ENCODE measurements at regions not wholly inside any gene's neighbourhood (a gene's known extent, or its start where the extent isn't known, plus 50 kb on each side); places are given as distances from the start of the nearest gene placed in this dataset.

GRCh38 chr13:111480976-111481375 lies 160.5 kb downstream of the TEX29 start:
- DNase-seq, result no peak
- Mint-ChIP-seq H3K27me3 (peaks cover 0 to 7% of the 10 kb centered on the region in 2 donors), H3K4me3 (no peak overlapping the region), H3K9me3 (peaks cover 0 to 3% (median 0%) of the 10 kb centered on the region in 5 donors), H3K27ac (peak overlapping the region in 1 of 8 donors; percentile 1), H3K36me3 (no peaks in the 10 kb centered on the region), H3K4me1 (no peaks in the 10 kb centered on the region)
- no peak overlapping the region for H3K4me3 ChIP-seq (ENCODE audit: low read length)
- no peak overlapping the region for H3K27ac ChIP-seq (ENCODE audit: low read depth, low read length)
- H3K4me1 ChIP-seq (ENCODE audit: insufficient read depth, low read length), result no peaks in the 10 kb centered on the region
- ChIA-PET POLR2A (no interaction called here), CTCF (no interaction called here)
- H3K27me3 ChIP-seq (ENCODE audit: insufficient read depth, low read length, poor library complexity, severe bottlenecking), result no peaks in the 10 kb centered on the region
- H3K36me3 ChIP-seq (ENCODE audit: insufficient read depth, low read length), result no peaks in the 10 kb centered on the region
- no peaks in the 10 kb centered on the region for H3K9me3 ChIP-seq (ENCODE audit: low read length)

- Mint-ChIP-seq H3K4me1 (no peaks in the 10 kb centered on the region), H3K4me3 (no peak overlapping the region), H3K36me3 (no peaks in the 10 kb centered on the region), H3K9me3 (peaks cover 0 to 10% (median 1%) of the 10 kb centered on the region in 5 donors), H3K27me3 (peaks cover 0 to 7% of the 10 kb centered on the region in 2 donors), H3K27ac (no peak overlapping the region)
- H3K27ac ChIP-seq (ENCODE audit: low read depth, low read length), result no peak overlapping the region
- no peak overlapping the region for H3K4me3 ChIP-seq (ENCODE audit: low read length)
- no peaks in the 10 kb centered on the region for H3K36me3 ChIP-seq (ENCODE audit: insufficient read depth, low read length)
- H3K9me3 ChIP-seq (ENCODE audit: low read length), result no peaks in the 10 kb centered on the region
- DNase-seq, result no peak
- ChIA-PET CTCF (no interaction called here), POLR2A (no interaction called here)
- H3K27me3 ChIP-seq (ENCODE audit: insufficient read depth, low read length, poor library complexity, severe bottlenecking), result no peaks in the 10 kb centered on the region
- no peaks in the 10 kb centered on the region for H3K4me1 ChIP-seq (ENCODE audit: insufficient read depth, low read length)
These were observed 161.7 kb downstream of the TEX29 start for GRCh38 chr13:111482126-111482525.

- H3K27ac ChIP-seq (ENCODE audit: low read depth, low read length), result no peak overlapping the region
- H3K4me1 ChIP-seq (ENCODE audit: insufficient read depth, low read length), result no peaks in the 10 kb centered on the region
- ChIA-PET POLR2A (no interaction called here), CTCF (no interaction called here)
- no peaks in the 10 kb centered on the region for H3K27me3 ChIP-seq (ENCODE audit: insufficient read depth, low read length, poor library complexity, severe bottlenecking)
- Mint-ChIP-seq H3K4me3 (no peak overlapping the region), H3K4me1 (no peaks in the 10 kb centered on the region), H3K36me3 (no peaks in the 10 kb centered on the region), H3K27me3 (peaks cover 0 to 7% of the 10 kb centered on the region in 2 donors), H3K9me3 (peaks cover 0 to 10% (median 2%) of the 10 kb centered on the region in 5 donors), H3K27ac (no peak overlapping the region)
- no peaks in the 10 kb centered on the region for H3K36me3 ChIP-seq (ENCODE audit: insufficient read depth, low read length)
- DNase-seq, result no peak
- no peak overlapping the region for H3K4me3 ChIP-seq (ENCODE audit: low read length)
- H3K9me3 ChIP-seq (ENCODE audit: low read length), result no peaks in the 10 kb centered on the region
These were observed 162.6 kb downstream of the TEX29 start for GRCh38 chr13:111482806-111483620.

GRCh38 chr13:111483621-111483987 lies 163.2 kb downstream of the TEX29 start:
- peaks cover 0 to 10% (median 3%) of the 10 kb centered on the region in 5 donors for H3K9me3 Mint-ChIP-seq
- no peak overlapping the region for H3K4me3 Mint-ChIP-seq
- H3K36me3 ChIP-seq (ENCODE audit: insufficient read depth, low read length), result no peaks in the 10 kb centered on the region
- no peak for DNase-seq
- H3K27me3 ChIP-seq (ENCODE audit: insufficient read depth, low read length, poor library complexity, severe bottlenecking), result no peaks in the 10 kb centered on the region
- ChIA-PET CTCF (no interaction called here), POLR2A (no interaction called here)
- no peak overlapping the region for H3K27ac ChIP-seq (ENCODE audit: low read depth, low read length)
- H3K27me3 Mint-ChIP-seq, result peaks cover 0 to 7% of the 10 kb centered on the region in 2 donors
- no peaks in the 10 kb centered on the region for H3K36me3 Mint-ChIP-seq
- no peaks in the 10 kb centered on the region for H3K9me3 ChIP-seq (ENCODE audit: low read length)
- H3K4me1 ChIP-seq (ENCODE audit: insufficient read depth, low read length), result no peaks in the 10 kb centered on the region
- H3K27ac Mint-ChIP-seq, result no peak overlapping the region
- H3K4me3 ChIP-seq (ENCODE audit: low read length), result no peak overlapping the region
- no peaks in the 10 kb centered on the region for H3K4me1 Mint-ChIP-seq

GRCh38 chr13:111484141-111484925 lies 163.9 kb downstream of the TEX29 start:
- Histone ChIP-seq H3K27ac (ENCODE audit: low read depth, low read length) (no peak overlapping the region), H3K4me1 (ENCODE audit: insufficient read depth, low read length) (no peaks in the 10 kb centered on the region), H3K9me3 (ENCODE audit: low read length) (no peaks in the 10 kb centered on the region), H3K27me3 (ENCODE audit: insufficient read depth, low read length, poor library complexity, severe bottlenecking) (no peaks in the 10 kb centered on the region), H3K4me3 (ENCODE audit: low read length) (no peak overlapping the region), H3K36me3 (ENCODE audit: insufficient read depth, low read length) (no peaks in the 10 kb centered on the region)
- no peak for DNase-seq
- peaks cover 3 to 7% of the 10 kb centered on the region in 2 donors for H3K27me3 Mint-ChIP-seq
- H3K4me3 Mint-ChIP-seq, result no peak overlapping the region
- peaks cover 0 to 10% (median 3%) of the 10 kb centered on the region in 5 donors for H3K9me3 Mint-ChIP-seq
- H3K4me1 Mint-ChIP-seq, result no peaks in the 10 kb centered on the region
- H3K36me3 Mint-ChIP-seq, result no peaks in the 10 kb centered on the region
- POLR2A ChIA-PET, result no interaction called here
- CTCF ChIA-PET, result no interaction called here
- H3K27ac Mint-ChIP-seq, result no peak overlapping the region

GRCh38 chr13:111484959-111485358 lies 164.5 kb downstream of the TEX29 start:
- no peak for DNase-seq
- Histone ChIP-seq H3K9me3 (ENCODE audit: low read length) (no peaks in the 10 kb centered on the region), H3K27ac (ENCODE audit: low read depth, low read length) (no peak overlapping the region), H3K4me1 (ENCODE audit: insufficient read depth, low read length) (no peaks in the 10 kb centered on the region), H3K36me3 (ENCODE audit: insufficient read depth, low read length) (no peaks in the 10 kb centered on the region), H3K4me3 (ENCODE audit: low read length) (no peak overlapping the region), H3K27me3 (ENCODE audit: insufficient read depth, low read length, poor library complexity, severe bottlenecking) (no peaks in the 10 kb centered on the region)
- Mint-ChIP-seq H3K4me3 (no peak overlapping the region), H3K27me3 (peaks cover 3 to 7% of the 10 kb centered on the region in 2 donors), H3K27ac (no peak overlapping the region), H3K9me3 (peaks cover 0 to 10% (median 3%) of the 10 kb centered on the region in 5 donors), H3K4me1 (no peaks in the 10 kb centered on the region), H3K36me3 (no peaks in the 10 kb centered on the region)
- POLR2A ChIA-PET, result no interaction called here
- CTCF ChIA-PET, result no interaction called here

- H3K27ac Mint-ChIP-seq, result no peak overlapping the region
- Histone ChIP-seq H3K9me3 (ENCODE audit: low read length) (no peaks in the 10 kb centered on the region), H3K27me3 (ENCODE audit: insufficient read depth, low read length, poor library complexity, severe bottlenecking) (no peaks in the 10 kb centered on the region), H3K36me3 (ENCODE audit: insufficient read depth, low read length) (no peaks in the 10 kb centered on the region), H3K4me1 (ENCODE audit: insufficient read depth, low read length) (no peaks in the 10 kb centered on the region), H3K4me3 (ENCODE audit: low read length) (no peak overlapping the region), H3K27ac (ENCODE audit: low read depth, low read length) (no peak overlapping the region)
- no peaks in the 10 kb centered on the region for H3K4me1 Mint-ChIP-seq
- H3K36me3 Mint-ChIP-seq, result no peaks in the 10 kb centered on the region
- peaks cover 3 to 7% of the 10 kb centered on the region in 2 donors for H3K27me3 Mint-ChIP-seq
- POLR2A ChIA-PET, result no interaction called here
- peaks cover 0 to 12% (median 3%) of the 10 kb centered on the region in 5 donors for H3K9me3 Mint-ChIP-seq
- H3K4me3 Mint-ChIP-seq, result no peak overlapping the region
- DNase-seq, result no peak
- CTCF ChIA-PET, result no interaction called here
These were observed 165.2 kb downstream of the TEX29 start for GRCh38 chr13:111485491-111486250.

- POLR2A ChIA-PET, result no interaction called here
- Mint-ChIP-seq H3K4me1 (no peaks in the 10 kb centered on the region), H3K4me3 (no peak overlapping the region), H3K9me3 (peaks cover 0 to 12% (median 3%) of the 10 kb centered on the region in 5 donors), H3K36me3 (no peaks in the 10 kb centered on the region), H3K27me3 (peaks cover 3 to 7% of the 10 kb centered on the region in 2 donors), H3K27ac (no peak overlapping the region)
- Histone ChIP-seq H3K4me3 (ENCODE audit: low read length) (no peak overlapping the region), H3K9me3 (ENCODE audit: low read length) (no peaks in the 10 kb centered on the region), H3K27me3 (ENCODE audit: insufficient read depth, low read length, poor library complexity, severe bottlenecking) (no peaks in the 10 kb centered on the region), H3K27ac (ENCODE audit: low read depth, low read length) (no peak overlapping the region), H3K4me1 (ENCODE audit: insufficient read depth, low read length) (no peaks in the 10 kb centered on the region), H3K36me3 (ENCODE audit: insufficient read depth, low read length) (no peaks in the 10 kb centered on the region)
- DNase-seq, result no peak
- CTCF ChIA-PET, result no interaction called here
These were observed 165.9 kb downstream of the TEX29 start for GRCh38 chr13:111486331-111486730.
